CD4-positive, alpha-beta T cell (primary cell): ENCODE measurements at regions not wholly inside any gene's neighbourhood (a gene's known extent, or its start where the extent isn't known, plus 50 kb on each side); places are given as distances from the start of the nearest gene placed in this dataset.

Experiments used
- ATAC-seq: fragments of 200-7000 bp; cut with Tn5 transposase; one replicate; pipeline ENCODE4 v1.10.0; 2022; ENCODE audit warnings: mild to moderate bottlenecking; ENCODE audit not compliant: poor library complexity
- CTCF ChIA-PET: fragments of 350-600 bp; sonication (Branson Sonifier 250); formaldehyde crosslinking; loops from one replicate; lab custom pipeline; 2021; ENCODE audit warnings: antibody characterized with exemption, inconsistent platforms; lab: Charles Lee
- POLR2A ChIA-PET: fragments of 350-600 bp; sonication (Branson Sonifier 250); formaldehyde crosslinking; loops from one replicate; lab custom pipeline; 2021; ENCODE audit warnings: antibody characterized with exemption, inconsistent platforms; lab: Charles Lee
- DNase-seq, 14 experiments: peaks; one replicate each; pipeline ENCODE4 v3.0.0-alpha.2; 2013 to 2020; ENCODE audit warnings: mixed read lengths in 2 of 14
- H3K27ac ChIP-seq, 2 donors: one replicate each; pipeline versions ENCODE4 v1.5.1 to v1.7.0; 2013; ENCODE audit warnings: low read length in 2 of 2, low read depth in 1 of 2, mild to moderate bottlenecking in 1 of 2
- H3K27me3 ChIP-seq, 2 experiments: 1 replicate in 1 of 2; 2 replicates in 1 of 2; pipeline versions ENCODE4 v1.6.1 to v1.7.0; 2013; ENCODE audit warnings: low read length in 2 of 2, control low read depth in 1 of 2, mild to moderate bottlenecking in 1 of 2, moderate library complexity in 1 of 2; ENCODE audit not compliant: insufficient read depth in 2 of 2, control insufficient read depth in 1 of 2
- H3K36me3 ChIP-seq: one replicate; pipeline ENCODE4 v1.6.1; 2013; ENCODE audit warnings: low read length, control low read depth; ENCODE audit not compliant: insufficient read depth
- H3K4me1 ChIP-seq: one replicate; pipeline ENCODE4 v1.6.1; 2013; ENCODE audit warnings: low read length, control low read depth; ENCODE audit not compliant: insufficient read depth
- H3K4me3 ChIP-seq: one replicate; pipeline ENCODE4 v1.5.1; 2013; ENCODE audit warnings: mild to moderate bottlenecking, low read length, moderate library complexity
- H3K9me3 ChIP-seq, 2 experiments: 1 replicate in 1 of 2; 2 replicates in 1 of 2; pipeline versions ENCODE4 v1.6.1 to v1.7.0; 2013; ENCODE audit warnings: low read length in 2 of 2, mild to moderate bottlenecking in 2 of 2, control low read depth in 1 of 2, moderate library complexity in 1 of 2; ENCODE audit not compliant: control insufficient read depth in 1 of 2, insufficient read depth in 1 of 2
- H3K27ac Mint-ChIP-seq: one replicate; pipeline ENCODE4 v1.8.0; 2020; ENCODE audit warnings: mixed read lengths
- H3K27me3 Mint-ChIP-seq: one replicate; pipeline ENCODE4 v1.8.0; 2021; ENCODE audit warnings: mixed read lengths
- H3K36me3 Mint-ChIP-seq: one replicate; pipeline ENCODE4 v1.8.0; 2021; ENCODE audit warnings: low read depth, mixed read lengths
- H3K4me1 Mint-ChIP-seq: one replicate; pipeline ENCODE4 v1.8.0; 2021; ENCODE audit warnings: low read depth, mixed read lengths
- H3K4me3 Mint-ChIP-seq: one replicate; pipeline ENCODE4 v1.8.0; 2020; ENCODE audit warnings: mild to moderate bottlenecking, mixed read lengths
- H3K9me3 Mint-ChIP-seq: one replicate; pipeline ENCODE4 v1.8.0; 2020; ENCODE audit warnings: mixed read lengths
- CTCF ChIP-seq: fragments of 200-600 bp; IDR thresholded peaks from one replicate; pipeline ENCODE4 v1.8.0; 2022; ENCODE audit warnings: antibody characterized with exemption, mild to moderate bottlenecking
- intact Hi-C, 2 experiments: fragments of 100-400 bp; cut with DNase I in 1 of 2; cut with micrococcal nuclease in 1 of 2; formaldehyde crosslinking; loops; one replicate each; pipeline versions ENCODE4 v1.15.1 to v1.9.0; 2023 to 2025; cut with DNase I, micrococcal nuclease

- H3K36me3 ChIP-seq = no peaks in the 10 kb centered on the region
- POLR2A ChIA-PET = no interaction called here
Observed at GRCh38 chr18:28972333-28972907, 795.5 kb upstream of the CDH2 start.

GRCh38 chr18:28963481-28963880 is 786.6 kb upstream of the CDH2 start:
- Histone ChIP-seq H3K4me1 (no peaks in the 10 kb centered on the region), H3K27ac (no peak overlapping the region), H3K9me3 (peaks cover 0 to 7% of the 10 kb centered on the region in 2 experiments), H3K4me3 (no peak overlapping the region), H3K27me3 (no peaks in the 10 kb centered on the region), H3K36me3 (no peaks in the 10 kb centered on the region)
- Mint-ChIP-seq H3K27me3 (no peaks in the 10 kb centered on the region), H3K4me1 (no peaks in the 10 kb centered on the region), H3K27ac (no peak overlapping the region), H3K4me3 (no peak overlapping the region), H3K36me3 (no peaks in the 10 kb centered on the region), H3K9me3 (peaks cover 6% of the 10 kb centered on the region)
- ATAC-seq (no peak), DNase-seq (no peak)
- intact Hi-C loops = no loop called here
- CTCF ChIA-PET = no interaction called here
- POLR2A ChIA-PET = no interaction called here
- TF ChIP-seq CTCF = no peak

More at GRCh38 chr18:28972333-28972907, 795.5 kb upstream of the CDH2 start:
- H3K27ac ChIP-seq = no peak overlapping the region
- no peak for TF ChIP-seq CTCF
- CTCF ChIA-PET = no interaction called here
- H3K4me3 Mint-ChIP-seq = no peak overlapping the region
- DNase-seq = no peak
- H3K4me3 ChIP-seq = no peak overlapping the region
- H3K36me3 Mint-ChIP-seq = no peaks in the 10 kb centered on the region
- no peaks in the 10 kb centered on the region for H3K27me3 Mint-ChIP-seq
- no peak overlapping the region for H3K27ac Mint-ChIP-seq
- no peak for ATAC-seq
- no peaks in the 10 kb centered on the region for H3K4me1 ChIP-seq
- peaks cover 13% of the 10 kb centered on the region for H3K9me3 Mint-ChIP-seq
- no peaks in the 10 kb centered on the region for H3K27me3 ChIP-seq
- no peaks in the 10 kb centered on the region for H3K4me1 Mint-ChIP-seq
- H3K9me3 ChIP-seq = peaks cover 5 to 13% of the 10 kb centered on the region in 2 experiments
- intact Hi-C loops = no loop called here

GRCh38 chr18:28961669-28962228 is 784.8 kb upstream of the CDH2 start:
- no peak overlapping the region for H3K27ac Mint-ChIP-seq
- H3K27ac ChIP-seq = no peak overlapping the region
- H3K4me1 Mint-ChIP-seq = no peaks in the 10 kb centered on the region
- no peak overlapping the region for H3K4me3 ChIP-seq
- no peak overlapping the region for H3K4me3 Mint-ChIP-seq
- intact Hi-C loops = no loop called here
- no peaks in the 10 kb centered on the region for H3K36me3 Mint-ChIP-seq
- POLR2A ChIA-PET = no interaction called here
- H3K4me1 ChIP-seq = no peaks in the 10 kb centered on the region
- CTCF ChIA-PET = no interaction called here
- TF ChIP-seq CTCF = no peak
- no peaks in the 10 kb centered on the region for H3K36me3 ChIP-seq
- H3K27me3 ChIP-seq = no peaks in the 10 kb centered on the region
- no peaks in the 10 kb centered on the region for H3K27me3 Mint-ChIP-seq
- no peak for DNase-seq
- no peak for ATAC-seq
- peaks cover 4% of the 10 kb centered on the region for H3K9me3 Mint-ChIP-seq
- H3K9me3 ChIP-seq = peaks cover 0 to 5% of the 10 kb centered on the region in 2 experiments
